Limb (tissue), 2 donors: ENCODE measurements at regions not wholly inside any gene's neighbourhood (a gene's known extent, or its start where the extent isn't known, plus 50 kb on each side); places are given as distances from the start of the nearest gene placed in this dataset.
"Not testable (repeated sequence)": the region's sequence is repeated elsewhere in the genome, so short reads cannot be mapped to it uniquely, and the experiment has no call there.

Experiments
- DNase-seq, 2 donors: peaks; one replicate each; pipeline ENCODE4 v3.0.0-alpha.2; 2016; ENCODE audit errors: extremely low spot score in 2 of 2

DNA sequence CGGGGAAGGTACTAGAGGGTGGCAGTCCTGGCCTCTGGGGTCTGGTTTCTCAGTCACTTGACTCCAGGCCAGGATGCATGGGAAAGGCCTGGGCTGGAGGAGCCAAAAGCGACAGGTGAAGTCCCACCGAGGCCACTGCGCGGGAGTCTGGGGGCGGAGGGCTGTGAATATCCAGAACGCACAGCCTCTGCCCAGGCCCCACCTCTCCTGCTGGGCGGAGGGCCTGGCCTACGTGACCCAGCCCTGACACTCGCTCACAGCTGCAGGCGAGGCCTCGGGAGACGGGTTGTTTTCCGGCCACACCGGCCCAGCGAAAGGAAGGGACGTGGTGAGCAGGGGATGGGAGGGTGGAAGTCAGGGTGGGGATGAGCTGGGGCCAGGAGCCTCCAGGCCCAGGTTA is 91.2 kb downstream of the RFLNA start:
- peak in 1 of 2 donors; percentile 40 for DNase-seq

DNA sequence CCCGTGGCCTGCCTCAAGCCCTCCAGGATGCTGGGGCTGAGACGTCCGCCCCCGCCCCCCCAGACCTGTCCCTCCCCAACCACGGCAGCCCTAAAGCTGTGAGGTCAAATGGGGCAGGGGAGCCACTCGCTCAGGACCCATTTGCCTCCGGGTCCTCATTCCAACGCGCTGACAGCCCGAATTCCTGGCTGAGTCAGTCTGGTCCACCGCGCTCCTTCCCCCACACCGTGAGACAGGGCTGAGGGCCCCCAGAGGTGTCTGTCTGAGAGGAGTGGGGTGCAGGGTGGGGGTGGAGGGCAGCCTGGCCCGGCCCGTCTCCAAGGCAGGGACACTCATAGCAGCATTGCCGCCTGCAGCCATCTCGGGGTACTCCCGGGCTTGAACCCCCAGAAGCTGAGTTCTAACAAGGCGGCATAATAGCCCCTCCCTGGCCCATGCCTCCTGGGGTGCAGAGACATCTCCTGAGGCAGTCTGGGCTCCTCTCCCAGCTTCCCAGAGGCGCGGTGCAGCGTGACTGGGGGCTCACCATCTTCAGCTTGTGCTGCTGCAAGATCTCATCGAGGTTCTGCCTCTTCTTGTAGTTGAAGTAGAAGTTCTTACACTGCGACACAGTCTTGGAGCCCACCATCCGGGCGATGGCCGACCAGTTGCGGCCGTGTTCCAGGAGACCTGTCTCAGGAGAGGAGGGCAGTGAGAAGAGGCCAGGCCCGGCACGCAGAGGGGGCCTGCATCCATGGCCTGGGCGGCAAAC is 90.5 kb downstream of the RFLNA start:
- DNase-seq: no peak

DNA sequence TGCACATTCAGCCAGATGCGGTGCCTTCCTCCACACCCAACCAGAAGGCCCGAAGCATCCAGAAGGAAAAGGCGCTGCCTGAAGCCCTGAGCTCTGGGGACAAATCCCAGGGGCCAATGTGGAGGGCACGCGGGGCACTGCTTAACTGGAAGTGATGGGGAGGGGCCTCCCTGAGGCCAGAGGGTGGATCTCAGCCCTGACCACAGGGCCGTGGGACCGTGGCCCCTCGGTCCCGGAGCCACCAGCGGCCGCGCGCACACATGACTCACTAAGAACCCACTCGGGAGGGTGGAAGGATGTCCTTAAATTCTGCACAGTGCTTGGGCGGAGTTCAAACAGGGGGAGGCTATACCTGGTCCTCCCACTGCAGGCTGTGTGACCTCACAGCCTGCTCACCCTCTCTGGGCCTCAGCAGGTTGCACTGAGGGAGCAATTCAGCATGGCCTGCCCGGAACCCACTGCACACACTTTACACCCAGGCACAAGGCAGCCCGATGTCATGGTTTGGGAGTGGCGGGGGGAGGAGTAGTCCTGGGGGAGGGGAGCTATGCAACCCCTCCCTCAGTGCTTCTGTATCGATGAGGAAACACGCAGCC is 89.5 kb downstream of the RFLNA start:
- DNase-seq: no peak

DNA sequence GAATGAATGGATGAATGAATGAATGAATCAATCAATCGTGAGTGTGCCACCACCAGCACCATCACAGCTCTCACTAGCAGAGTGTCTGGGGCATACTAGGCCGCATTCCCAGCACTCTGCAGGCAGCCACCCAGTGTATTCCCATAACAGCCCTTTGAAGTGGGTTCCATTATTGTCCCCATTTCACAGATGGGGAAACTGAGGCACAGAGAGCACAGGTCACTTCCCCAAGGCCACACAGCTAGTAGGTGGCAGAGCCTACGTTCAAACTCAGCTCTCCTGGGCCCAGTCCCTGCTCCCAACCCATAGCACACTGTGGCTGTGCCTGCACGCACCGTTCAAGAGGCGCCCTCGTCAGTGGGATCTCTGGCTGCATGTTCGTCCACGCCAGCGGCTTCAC is 88.1 kb downstream of the RFLNA start:
- no peak for DNase-seq

DNA sequence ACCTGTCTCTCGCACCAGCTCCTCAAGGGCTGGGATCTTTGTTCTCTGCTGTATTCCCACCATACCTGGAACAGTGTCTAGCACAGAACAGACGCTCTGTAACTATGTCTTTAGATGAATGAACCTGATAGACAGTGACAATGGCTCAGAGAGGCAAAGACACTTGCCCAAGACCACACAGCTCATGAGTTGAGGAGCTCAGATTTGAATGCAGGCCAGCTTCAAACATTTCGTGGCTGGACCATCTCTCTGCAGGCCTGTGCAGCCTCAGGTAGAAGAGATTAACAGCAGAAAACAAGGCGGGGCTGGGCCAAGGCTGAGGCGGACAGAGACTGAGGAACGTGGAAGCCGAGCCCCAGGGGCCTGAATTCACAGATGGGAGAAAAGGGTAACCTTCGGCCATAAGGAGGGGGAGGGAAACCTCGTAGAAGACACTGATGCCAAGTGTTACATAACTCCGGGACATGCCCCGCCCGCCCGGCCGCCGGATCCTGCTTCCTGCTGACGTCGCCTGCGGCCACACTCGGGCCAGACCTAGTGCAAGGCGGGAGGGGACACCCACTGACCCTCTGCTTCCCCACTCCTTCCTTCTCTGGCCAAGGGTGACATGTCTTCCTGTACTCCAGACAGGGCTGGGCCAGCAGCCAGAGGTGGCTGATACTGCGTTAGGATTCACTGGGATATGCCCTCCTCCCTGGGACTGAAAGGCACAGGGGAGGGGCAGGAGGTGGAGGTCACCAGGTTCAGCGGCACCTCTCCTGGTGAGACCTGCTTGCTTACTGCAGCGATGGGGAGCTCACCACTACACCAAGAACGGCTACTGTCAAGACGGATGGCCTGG is 86.8 kb downstream of the RFLNA start:
- DNase-seq: peak in 1 of 2 donors; percentile 60

DNA sequence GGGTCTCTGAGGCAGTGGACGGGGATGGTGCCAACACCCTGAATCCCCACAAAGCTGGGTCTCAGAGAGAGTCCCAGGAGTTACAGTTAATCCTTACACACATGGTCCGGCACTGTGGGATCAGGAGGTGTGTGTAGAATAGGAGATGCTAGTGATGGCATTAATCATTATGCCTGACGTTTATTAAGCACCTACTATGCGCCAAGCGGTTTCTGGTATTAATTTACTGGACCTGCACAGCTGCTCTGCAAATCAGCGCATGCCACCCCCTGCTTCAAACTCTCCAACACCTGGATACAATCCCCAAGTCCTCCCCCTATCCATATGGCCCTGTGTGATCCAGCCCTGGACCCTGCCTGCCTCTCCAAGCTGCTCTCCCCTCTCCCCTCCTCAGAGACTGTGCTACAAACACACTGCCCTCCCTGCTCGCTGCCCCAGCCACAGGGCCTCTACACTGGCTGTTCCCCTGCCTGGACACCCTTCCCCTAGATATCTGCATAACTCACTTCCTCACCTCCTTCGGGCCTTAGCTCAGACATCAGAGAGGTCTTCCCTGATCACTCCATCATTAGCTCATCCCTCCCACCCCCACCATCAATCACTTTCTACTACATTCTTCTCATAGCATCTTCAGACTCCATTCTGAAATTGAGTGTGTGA is 86.0 kb downstream of the RFLNA start:
- no peak for DNase-seq

DNA sequence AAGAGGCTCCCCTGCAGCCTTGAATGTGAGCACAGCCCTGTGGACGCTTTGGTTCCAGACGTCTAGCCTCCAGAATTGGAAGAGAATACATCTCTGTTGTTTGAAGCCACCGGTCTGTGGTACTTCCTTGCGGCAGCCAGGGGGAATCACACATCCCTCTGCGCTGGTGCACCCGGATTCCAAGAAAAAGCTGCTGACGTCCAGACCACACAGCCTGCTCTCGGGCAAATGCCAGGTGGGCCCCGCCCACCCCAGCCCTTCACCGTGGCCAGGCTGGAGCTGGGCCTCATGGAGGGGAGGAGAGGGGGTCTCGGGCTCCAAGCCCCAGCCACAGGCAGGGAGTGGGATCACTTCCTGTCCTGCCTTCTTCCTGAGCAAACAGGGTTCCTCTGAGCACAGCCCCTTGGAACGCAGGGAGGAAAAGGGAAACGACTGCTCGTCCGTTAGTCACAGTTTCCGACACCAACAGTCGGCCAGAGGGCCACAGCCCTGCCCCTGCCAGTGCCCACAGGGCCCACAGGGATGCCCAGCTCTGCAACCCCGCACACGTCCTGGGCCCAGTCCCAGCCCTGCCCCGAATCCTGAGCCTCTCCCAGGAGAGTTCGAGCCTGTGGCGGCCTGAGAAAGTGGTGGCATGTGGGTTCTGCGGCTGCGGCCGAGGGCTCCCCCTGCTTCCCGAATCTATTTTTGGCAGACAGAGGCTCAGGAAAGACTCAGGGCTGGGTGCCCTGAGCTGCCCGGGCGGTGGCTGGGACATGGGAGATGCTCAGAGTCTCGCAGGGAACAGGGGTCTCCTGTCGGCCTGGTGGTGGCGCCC is 85.3 kb downstream of the RFLNA start:
- peak; percentile 78 to 86 for DNase-seq

DNA sequence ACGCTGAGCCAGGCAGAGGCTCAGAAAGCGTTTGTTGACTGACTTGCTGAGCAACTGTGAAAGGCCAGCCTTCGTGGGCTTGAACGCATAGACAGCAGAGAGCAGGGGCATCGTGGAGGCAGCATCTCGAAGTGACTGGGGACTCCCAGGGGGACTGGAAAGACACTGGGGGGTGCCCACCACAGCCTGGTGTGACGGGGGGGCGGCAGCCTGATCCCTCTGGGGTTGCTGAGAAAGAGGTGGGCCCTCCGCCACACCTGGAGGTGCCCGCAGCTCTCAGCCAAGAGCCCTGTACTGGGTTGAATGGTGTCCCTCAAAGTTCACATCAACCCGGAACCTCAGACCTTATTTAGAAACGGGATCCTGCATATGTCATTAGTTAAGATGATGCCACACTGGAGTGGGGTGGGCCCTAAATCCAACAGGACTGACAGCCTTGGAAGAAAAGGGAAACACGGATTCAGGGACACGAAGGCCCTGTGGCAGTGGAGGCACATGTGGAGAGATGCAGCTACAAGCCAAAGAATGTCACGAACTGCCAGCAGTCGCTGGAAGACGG is 84.6 kb downstream of the RFLNA start:
- DNase-seq: no peak

DNA sequence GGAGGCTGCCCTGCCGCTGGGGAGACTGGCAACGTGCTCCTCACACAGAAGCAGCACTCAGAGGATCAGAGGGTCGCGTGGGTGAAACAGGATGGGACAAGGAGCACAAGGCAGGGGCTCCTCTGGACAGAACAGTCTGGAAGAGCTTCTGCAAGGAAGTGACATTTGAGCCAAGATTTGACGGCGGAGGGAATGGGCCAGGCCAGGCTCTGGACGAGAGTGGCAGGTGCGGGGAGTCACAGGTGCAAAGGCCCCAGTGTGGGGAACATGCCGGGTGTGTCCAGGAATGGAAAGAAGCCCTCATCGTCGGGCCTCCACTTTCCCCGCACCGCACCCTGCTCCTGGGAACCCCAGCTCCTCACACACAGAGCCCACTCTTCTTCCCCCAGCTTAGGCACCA is 84.0 kb downstream of the RFLNA start:
- no peak for DNase-seq

DNA sequence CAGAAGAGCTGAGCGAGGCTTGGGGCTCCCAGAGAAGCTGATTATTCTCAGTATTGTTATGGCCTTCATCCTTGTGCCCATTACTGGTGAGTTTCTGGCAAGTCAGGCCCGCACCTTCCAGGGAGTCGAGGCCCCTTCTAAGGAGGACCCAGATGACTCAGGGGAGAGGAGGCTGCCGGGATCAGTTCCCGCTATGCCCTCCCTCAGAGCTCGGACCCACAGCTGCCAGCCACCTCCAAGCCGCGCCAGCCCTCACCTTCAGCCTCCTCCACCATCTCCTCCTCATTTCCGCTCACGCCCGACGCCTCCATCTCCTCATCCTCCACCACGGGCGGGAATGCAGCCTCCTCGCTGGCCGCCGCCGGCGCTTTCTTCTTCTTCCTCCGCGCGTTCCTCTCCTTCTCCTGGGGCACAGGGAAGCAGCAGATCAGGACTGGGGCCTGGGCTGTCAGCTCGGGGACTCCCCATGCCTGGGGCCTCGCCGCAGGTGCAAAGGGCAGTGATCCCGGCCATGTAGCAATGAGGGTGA is 83.2 kb downstream of the RFLNA start:
- DNase-seq: no peak

DNA sequence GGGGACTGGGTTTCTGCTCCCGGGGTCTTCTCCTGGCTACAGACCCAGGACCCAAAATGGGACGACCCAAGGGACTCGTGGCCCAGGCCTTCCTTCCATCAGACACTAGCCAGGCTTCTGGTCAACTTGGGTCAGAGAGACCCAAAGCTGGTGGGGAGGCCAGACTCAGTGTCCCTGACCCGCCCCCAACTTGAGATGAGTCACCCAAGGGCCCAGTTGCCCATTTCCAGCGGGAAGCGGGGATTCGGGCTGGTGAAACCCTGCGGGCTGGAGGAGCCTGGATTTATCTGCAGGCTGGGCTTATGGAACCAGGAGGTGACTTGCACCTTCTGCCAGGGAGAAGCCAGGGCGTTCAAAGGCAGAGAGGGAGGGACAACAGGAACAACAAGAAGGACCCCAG is 81.5 kb downstream of the RFLNA start:
- no peak for DNase-seq

DNA sequence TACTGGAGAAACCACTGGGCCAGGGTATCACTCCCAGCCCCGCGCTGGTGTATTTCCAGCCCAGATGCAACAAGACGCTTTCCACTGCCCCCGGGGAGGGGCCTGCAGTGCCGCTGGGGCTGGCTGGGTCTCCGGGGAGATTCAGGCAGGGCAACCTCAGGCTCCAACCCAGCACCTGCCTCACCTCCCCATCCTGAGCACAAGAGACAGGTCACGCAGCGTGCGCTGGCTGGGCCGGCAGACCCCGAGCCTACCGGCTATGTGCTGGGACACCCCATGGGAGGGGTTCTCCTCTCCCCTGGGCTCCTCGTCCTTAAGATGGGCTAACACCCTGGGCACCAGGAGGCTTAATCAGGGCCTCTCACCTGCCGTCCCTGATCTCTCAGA is 80.9 kb downstream of the RFLNA start:
- no peak for DNase-seq

DNA sequence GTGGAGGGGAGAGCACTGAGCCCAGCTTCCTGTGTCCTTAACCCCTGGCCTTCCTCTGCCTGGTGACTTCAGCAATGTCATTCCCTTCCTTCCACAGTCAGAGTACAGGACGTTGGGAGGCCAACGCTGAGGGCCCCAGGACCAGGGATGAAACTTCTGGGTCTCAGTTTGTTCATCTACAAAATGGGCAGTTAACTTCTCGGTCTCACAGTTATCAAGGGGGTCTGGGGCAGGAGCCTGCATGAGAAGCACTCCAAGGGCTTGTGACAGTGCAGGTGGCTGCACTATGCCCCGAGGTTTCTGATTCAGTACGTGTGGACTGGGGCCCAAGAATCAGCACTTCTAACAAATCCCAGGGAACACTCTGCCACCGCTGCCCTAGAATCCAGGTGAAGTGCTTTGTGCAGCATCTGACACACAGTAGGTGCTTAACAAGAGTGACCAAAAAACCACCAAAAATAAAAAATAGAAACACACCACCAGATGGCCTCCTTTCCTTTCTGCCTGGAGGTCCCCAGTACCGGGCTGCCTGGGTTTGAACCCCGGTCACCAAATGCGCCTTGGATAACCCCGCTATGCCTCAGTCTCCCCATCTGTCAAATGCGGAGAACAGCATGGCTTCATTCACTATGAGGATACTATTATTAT is 80.4 kb downstream of the RFLNA start:
- no peak for DNase-seq

DNA sequence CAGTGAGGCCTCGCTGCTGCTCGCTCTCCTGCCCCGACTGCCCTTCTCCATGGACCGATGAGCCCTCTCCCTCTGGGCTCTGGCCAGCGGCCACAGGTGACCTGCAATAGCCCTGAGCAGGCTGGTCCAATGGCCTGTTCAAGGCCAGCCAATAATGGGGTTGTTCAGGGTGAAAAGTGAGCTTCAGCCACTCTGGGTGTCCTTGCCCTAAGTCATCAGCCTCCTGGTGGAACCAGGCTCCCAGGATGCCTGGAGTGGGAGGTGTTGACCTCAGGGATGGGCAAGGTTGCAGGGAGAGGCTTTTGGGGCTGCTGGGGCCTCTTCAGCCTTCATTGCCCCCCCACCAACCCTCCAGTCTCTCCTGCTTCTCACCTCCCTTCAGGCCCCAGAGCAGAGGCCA is 79.7 kb downstream of the RFLNA start:
- DNase-seq: no peak

DNA sequence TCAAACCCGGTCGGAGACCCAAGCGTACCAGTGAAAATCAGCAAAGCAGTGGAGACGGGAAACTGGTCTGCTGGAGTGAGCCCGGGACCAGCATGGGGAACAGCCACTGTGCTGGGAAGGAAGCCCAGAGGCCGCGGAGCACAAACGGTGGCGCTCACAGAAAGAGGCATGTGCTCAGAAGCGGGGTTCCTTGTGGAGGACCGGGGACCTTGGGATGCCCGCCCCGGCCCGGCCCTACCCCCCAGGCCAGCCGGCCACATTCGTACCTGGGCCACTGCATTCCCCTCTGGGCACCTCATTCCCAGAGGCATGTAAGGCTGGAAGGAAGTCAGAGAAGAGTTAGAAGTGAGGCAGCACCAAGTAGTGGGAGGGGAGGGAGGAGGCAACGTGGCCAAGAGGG is 79.3 kb downstream of the RFLNA start:
- DNase-seq: no peak

DNA sequence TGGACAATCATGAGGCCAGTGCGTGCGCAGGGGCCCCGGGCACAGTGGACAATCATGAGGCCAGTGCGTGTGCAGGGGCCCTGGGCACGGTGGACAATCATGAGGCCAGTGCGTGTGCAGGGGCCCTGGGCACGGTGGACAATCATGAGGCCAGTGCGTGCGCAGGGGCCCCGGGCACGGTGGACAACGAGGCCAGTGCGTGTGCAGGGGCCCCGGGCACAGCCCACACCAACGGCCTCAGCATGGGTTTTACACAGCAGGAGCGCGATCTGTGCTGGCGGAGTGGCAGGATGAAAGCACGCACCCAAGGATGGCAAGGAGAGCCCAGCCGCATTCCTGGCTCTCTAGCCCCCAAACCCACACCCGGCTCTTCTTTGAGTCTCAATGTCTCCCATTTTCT is 78.8 kb downstream of the RFLNA start:
- DNase-seq: not testable (repeated sequence)

DNA sequence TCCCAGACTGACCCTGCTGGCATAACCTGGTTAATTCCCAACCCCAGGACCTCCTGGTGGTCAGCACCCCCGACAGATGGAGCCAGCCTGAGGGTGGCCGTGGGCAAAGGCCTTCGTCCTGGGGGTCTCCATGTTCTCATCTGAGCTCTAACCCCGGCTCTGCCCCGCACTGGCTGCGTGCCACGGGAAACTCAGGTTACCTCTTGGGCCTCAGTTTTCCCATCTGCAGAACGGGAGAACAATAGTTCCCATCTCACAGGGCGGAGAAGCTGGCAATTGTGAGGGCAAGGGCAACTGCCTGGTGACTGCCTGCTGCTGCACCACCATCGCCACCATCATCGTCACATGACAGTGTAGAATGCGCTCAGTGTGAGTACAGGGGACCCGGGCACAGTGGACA is 77.9 kb downstream of the RFLNA start:
- no peak for DNase-seq

DNA sequence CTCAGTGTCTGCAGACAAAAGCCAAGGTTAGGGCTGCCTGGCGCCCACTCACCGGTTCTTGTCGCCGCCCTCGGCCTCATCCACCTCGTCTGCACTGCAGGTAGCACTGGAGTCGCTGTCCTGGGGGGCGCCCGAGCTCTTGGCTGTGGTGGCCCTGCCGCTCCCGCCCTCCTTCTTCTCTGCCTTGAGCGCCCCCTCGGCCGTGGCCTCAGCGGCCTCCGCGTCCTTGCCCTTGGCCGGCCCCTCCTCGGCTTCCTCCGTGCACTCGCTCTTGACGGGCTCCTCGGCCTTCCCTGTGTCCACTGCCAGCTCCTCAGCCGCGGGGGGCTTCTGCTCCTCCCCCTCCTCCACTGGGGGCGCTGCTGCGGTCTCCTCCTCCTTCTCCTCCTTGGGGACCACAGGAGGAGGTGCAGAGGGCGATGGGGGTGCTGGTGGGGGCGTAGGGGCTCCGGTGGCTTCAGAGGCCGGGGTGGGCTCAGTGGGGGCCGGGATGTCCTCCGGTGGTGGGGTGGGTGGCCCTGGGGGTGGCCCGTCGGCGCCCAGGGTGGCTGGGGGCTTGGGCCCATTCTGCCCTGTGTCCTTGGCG is 77.2 kb downstream of the RFLNA start:
- no peak for DNase-seq

DNA sequence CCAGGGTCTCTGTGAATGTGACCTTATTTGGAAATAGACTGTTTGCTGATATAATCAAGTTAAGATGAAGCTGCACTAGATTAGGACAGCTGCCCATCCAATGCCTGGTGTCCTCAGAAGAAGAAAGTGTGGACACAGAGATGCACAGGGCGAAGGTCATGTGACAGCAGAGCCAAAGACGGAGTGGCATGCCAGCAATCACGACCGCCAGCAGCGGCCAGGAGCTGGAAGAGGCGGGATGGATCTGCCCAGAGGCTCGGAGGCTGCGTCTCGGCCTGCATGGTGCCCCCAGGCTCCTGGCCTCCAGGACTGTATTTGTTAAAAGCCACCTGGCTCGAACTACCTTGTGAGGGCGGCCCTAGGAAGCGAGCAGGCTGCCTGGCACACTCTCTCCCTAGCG is 76.5 kb downstream of the RFLNA start:
- DNase-seq: no peak

DNA sequence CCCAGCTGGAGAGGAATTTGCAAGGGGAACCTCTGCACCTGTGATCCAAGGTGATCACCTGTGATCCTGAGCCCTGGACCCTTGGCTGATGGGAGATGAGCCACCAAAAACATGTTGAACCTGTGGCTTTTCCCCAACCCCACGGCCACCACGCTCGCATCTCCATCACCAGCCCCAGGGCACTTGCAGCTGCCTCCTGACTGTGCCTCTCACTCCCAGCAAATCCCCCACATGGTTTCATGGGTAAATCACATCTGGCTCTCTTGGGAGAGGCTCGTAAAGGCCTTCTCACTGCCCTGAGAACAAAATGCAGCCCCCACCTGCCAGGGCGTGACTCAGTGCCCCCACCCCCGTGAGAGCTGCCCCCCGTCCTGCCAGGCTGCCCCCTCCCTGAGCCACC is 76.0 kb downstream of the RFLNA start:
- DNase-seq: no peak
